GM19023 (cell line): ENCODE measurements at regions not wholly inside any gene's neighbourhood (a gene's known extent, or its start where the extent isn't known, plus 50 kb on each side); places are given as distances from the start of the nearest gene placed in this dataset.

ENCODE experiments used
- ATAC-seq: cut with Tn5 transposase; IDR thresholded peaks from one replicate; pipeline ENCODE4 v1.9.1; 2021; ENCODE audit warnings: mild to moderate bottlenecking, moderate library complexity; ENCODE audit not compliant: unreplicated experiment

DNA sequence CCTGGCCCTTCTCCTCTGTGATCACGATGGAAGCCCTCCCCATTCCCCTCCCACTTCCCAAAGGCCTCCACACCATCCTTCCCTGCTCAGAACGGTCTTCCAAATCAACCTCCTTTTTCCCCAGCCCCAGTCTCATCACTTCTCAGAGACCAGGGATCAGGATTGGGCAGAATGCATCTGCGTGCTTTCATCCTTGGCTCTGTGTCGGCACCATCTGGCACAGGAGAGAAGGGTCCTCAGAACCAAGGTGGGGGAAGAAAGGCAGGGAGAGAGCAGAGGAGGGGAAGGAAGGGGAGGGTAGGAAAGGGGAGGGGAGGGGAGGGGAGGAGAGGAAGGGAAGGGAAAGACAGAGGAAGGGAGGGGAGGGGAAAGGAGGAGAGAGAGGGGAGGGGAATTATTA is 52.4 kb upstream of the FICD start:
- no peak for ATAC-seq

DNA sequence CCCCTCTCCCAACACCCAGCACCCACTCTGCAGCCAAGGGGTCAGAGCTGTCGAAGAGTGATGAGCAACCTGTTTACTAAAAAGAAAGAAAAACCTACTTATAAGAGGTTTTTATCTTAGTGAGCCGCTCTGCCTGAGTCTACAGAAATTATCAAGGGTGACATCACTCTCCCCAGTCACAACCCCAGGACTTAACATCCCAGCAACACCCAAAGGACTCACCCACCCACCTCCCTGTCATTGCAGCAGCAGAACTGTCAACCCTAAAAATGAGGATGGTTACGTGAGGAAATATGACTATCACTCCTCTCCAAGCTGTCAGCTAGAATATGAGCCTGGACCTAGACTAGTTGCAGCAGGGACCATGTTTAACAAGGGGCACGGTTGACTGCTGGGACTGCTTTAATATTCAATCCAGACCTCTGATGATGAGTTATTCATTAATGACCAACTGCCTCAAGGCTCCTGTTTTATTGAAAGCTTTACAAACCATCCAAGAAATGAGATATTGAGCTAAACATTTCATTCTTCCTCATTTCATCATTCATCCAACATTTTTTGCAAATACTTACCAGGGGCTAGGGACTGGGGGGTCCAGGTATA is 53.9 kb upstream of the FICD start:
- ATAC-seq, result no peak

DNA sequence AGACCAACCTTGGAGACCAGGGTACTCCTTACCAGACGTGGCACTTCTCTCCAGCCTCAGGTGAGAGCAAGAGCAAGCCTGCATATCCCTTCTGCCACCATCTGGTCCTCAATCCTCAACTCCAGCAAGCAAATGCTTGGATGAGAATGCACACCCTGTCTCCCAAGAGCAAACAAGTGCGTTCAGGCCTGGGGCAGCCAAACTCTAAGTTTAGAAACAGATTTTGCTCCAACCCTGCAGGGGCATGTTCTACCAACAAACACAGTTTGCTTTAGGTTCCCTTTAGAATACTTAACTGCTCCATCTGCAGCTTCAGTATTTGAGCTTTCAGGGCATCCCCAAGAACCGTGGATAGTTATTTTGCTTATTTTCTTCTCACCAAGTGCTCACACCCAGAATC is 55.9 kb upstream of the FICD start:
- ATAC-seq, result no peak

DNA sequence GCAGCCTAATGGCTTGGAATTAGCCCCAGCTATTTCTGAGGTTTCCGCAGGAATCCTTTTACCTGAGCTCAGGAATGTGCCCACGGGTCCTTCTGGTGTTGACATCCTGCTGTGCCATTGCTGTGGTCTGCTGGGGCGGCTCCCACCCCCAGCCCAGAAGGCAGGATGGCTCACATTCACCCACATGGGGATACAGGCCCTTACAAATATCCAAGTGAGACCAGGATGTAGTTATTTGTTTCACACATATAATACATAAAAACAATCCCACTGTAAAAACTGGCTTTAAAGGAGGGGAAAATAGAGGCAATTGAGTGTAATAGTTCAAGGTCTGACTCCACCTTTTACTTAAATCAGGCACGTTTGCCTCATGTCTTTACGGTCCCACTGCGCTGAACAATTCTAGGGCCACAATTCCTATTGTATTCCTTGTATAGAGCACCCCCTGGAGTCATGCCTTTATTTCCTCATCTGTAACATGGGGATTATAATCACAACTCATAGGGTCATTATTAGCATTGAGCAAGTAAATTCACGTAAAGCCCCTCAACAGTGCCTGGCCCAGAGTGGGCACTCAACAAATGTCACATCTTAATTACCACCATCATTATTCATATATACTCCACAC is 57.2 kb upstream of the FICD start:
- ATAC-seq, result no peak

DNA sequence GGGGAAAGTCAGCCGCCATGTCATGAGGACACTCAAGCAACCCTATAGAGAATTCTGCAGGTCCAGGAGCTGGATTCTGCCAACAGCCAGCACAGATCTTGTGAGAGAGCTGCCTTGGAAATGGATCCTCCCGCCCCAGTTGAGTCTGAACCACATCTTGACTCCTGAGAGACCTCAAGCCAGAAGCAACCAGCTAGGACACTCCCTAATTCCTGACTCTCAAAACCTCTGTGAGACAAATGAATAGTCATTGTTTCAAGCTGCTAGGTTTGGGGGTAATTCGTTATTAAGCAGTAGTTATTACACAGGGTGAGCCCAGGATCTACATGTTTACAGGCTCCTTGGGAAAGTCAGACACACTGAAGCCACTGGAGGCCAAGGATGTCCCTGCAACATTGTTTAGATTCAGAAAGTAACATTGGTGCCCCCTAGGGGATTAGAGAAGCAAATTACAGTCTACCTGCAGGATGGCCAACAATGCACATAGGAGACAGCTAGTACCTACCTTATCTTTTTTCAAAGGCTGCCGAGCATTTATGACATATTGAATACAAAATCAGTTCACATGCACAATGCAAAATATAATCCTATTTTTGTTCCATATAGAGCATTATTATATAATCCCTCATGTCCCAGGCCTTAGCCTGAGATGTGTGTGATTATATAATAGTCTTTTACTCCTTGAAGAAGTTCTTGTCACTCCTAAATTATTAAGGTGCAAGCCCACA is 57.9 kb upstream of the FICD start:
- ATAC-seq, result peak; percentile 57

DNA sequence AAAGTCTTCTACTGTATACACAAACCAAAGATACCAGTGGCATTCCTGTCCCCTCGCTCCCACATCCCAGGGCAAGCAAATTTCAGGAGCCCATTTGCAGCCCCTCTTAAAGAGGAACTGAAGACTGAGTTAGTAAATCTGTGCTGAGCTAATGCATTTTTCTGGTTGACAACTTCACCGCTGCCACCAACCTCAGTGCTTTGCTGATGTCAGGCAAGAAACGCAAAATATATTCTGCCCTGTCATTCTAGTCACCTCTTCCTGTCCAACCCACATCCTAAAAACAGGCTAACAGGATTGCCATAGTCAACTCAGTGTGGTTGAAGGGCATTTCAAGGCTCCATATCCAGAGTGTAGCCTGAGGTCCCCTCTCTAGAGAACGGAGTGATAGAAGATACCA is 59.4 kb upstream of the FICD start:
- no peak for ATAC-seq

DNA sequence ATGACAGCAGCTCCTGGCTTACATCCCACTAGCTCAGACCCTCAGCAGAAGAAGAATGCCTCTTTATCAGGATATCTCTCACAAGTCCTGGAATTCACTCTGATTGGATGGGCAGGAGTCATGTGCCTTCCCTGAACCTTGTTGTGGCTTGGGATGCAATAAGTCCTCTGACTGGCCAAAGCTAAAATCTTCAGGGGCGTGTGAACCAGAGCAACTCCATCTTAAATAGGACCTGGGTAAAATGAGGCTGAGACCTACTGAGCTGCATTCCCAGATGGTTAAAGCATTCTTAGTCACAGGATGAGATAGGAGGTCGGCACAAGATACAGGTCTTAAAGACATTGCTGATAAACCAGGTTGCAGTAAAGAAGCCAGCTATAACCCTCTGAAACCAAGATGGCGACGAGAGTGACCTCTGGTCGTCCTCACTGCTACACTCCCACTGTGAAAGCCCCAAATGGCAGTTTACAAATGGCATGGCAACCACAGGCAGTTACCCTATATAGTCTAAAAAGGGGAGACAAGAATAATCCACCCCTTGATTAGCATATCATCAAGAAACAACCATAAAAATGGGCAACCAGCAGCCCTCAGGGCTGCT is 60.4 kb upstream of the FICD start:
- ATAC-seq, result no peak

DNA sequence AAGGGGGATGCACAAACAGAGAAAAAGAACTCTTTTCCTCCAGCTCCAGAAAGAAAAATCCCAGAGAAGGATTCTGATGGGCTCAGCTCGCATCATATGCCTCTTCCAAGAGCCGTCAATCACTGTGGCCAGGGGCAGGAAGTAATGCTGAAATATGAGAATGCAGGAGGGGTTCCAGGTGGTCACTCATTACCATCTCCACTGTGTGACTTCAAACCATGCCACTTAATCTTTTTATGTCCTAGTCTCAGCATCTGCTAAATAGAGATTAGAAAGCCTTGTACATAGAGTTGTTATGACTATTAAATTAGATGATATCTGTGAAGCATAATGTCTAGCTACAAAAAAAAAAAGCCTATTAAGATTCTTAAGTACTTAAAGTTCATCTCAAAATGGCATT is 65.6 kb upstream of the FICD start:
- ATAC-seq, result no peak

DNA sequence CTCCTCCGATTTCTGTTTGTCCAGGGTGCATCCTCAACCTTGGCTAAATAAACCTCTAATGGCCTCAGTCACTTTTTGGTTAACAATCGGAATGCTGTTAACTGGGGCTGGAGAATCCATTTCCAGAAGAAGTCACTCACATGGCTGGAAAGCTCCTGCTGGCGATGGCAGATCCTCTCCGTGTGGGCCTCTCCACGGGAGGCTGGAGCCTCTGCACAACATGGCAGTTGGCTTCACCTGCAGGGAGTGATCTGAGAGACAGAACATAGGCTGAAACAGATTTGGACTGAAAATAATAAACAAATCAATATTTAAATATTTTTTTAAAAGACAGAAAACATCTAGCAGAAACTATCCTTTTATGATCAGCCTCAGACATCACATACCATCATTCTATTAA is 66.8 kb upstream of the FICD start:
- ATAC-seq, result no peak

DNA sequence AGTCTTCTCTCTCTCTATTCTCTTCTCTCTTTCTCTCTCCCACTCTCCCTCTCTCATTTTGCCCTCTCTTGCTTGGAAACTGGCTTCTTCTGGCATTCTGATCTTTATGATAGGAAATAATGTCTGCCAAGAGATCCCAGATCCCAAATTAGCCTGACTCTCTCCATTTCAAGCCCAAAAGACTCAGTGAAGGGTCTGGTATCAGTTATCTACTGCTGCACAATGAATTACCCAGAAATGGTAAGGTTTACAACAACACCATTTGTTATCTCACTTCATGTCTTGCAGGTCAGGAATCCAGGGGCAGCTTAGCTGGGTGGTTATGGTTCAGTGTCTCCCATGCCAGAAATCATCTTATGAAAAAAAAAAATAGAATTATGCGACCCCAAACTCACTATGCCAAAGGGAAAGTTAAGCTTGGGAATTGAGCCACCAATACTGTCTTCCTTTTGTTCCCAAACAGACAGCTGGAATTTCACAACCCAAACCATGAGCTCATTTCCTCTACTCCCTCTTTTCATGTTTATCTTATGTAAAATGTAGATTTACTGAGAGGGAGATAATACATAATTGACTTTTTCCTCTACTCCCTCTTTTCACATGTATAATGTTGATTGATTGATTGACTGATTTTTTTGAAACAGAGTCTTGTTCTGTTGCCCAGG is 67.8 kb upstream of the FICD start:
- ATAC-seq, result no peak

DNA sequence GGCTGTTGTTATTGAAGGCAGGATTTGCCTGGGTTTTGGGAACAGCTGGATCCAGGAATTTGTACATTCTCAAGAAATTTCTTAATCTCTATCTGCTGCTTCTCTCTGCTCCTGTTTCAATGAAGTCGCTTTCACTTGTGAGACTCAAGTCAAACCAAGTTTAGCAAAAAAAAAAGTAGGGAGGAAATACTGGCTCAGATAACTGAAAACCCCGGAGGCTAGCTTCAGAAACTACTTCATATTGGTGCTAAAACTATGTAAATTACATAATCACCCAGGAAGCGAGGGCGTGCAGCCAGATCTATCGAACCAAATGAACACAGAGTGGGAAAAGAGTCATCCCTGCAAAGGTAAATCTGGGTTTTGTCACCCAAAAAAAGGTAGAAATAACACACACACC is 68.3 kb upstream of the FICD start:
- no peak for ATAC-seq

DNA sequence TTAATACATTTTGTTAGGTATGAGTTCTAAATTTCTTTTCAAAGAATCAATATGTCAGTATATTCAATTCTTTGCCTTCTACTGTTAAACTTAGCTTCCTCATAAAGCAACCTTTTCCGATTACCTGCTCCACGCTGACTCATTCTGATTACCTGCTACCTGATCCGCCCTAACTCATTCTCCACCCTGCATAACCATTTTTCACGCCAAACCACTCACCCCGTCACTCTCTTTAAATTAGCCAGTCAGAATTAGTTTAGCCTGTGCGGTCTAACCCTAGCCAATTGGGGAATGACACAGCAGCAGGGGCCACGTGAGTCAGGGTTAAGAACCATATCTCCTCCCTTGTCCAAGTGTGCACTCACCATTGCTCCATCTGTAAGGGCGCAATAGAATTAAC is 72.2 kb upstream of the FICD start:
- ATAC-seq, result no peak

DNA sequence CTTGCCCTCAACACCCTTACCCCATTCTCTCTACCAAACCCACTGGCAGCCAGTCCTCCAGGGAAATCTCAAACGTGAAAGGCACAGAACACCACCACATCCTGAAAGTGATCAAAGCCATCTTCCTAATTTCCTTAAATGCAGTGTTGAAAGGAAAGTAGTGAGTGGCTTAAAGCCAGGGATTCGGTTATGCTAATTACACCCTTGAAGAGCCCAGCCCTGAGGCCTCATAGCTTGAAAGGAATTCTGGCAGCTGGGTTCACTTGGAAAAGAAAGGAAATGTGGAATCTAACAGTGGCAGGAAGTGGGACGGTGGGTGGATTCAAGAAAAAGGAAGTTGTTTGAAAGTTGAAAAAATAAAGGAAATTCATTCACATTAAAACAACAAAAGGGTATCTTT is 73.0 kb upstream of the FICD start:
- ATAC-seq, result no peak

DNA sequence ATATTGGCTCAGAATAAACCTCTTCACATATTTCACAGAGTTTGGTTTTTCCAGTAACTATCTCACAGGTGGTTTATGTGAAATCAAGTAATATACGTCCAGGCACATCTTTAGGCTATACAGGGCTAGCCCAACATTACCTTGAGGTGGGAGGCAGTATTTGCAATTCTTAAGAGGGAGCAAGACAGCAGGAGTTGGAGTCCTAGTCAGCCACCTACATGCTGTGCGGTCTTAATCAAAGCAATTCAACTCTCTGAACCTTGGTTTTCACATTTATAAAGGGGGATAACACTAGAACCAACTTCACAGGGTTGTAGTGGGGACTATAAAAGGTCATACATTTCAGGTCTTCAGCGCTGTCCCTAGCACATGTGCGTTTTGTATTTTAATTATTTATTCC is 73.5 kb upstream of the FICD start:
- no peak for ATAC-seq

DNA sequence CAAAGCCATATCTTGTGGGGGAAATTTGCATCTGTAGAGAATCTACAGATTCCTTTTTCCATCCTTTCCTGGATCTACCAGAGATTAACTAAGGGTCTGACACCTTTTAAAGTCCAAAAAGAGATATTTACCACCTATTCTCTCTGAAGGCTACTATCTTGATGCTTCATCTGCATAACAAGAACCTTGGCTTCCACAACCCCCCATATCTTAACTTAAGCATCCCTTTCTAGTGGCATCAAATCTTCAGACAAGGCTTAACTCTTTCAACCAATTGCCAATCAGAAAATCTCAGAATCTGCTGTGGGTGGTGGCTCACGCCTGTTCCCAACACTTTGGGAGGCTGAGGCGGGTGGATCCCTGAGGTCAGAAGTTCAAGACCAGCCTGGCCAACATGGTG is 74.3 kb upstream of the FICD start:
- no peak for ATAC-seq

DNA sequence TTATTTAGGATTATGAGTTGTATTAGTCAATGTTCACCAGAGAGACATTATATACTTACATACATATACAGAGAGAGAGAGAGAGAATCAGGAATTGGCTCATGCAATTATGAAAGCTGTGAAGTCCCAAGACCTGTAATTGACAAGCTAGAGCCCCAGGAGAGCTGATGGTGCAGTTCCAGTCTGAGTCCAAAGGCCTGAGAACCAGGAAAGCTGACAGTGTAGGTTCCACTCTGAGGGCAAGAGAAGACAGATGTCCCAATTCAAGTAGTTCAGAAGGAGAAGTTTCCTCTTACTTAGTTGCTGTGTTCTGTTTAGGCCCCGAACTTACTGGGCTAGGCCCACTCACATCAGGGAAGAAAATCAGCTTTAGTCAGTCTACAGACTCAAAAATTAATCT is 76.4 kb upstream of the FICD start:
- ATAC-seq, result no peak

DNA sequence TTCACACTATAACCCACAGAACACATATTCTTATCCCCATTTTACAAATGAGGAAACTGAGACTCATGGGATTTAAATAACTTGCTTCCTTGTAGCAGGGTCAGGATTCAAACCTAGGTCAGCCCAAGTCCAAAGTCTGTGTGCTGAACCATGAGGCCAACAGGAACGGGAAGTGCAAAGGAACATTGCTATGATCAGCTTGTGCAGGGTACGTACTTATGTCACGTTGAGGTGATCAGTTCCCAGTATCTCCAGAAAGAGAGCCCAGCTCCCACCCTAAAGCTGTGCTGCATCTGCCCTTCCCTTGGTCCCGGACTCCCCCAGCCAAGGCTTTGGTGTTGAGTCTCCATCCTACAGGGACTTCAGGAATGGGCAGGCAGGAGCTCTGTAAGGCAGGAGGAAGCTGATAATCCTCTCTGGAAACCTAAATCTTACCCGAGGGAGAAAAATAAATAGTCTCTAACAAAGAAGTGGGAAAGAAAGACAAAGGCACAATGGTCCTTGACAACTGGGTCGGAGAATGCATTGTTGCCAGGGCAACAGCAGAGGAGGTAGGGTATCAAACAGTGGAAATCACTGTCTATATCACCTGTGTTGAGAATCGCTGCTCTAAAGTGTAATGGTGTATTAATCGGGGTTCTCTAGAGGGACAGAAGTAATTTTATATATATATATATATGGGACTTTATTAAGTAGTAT is 82.5 kb upstream of the FICD start:
- no peak for ATAC-seq

DNA sequence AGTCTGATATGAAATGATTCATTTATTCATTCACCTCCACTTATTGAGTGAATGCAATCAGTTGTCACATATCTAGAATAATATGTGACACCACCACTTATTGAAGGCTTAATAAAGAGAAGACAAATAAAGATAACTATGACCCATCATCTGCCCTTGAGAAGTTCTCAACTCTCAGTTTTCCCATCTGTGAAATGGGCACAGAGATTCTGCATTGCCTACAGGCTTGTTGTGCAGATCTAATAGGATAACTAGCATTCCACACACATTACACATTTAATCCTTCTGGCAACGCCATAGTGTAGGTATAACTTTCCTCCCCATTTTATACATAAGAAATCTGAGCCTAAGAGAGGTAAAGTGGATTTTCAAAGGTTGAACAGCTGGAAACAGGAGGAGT is 84.2 kb upstream of the FICD start:
- ATAC-seq, result no peak

DNA sequence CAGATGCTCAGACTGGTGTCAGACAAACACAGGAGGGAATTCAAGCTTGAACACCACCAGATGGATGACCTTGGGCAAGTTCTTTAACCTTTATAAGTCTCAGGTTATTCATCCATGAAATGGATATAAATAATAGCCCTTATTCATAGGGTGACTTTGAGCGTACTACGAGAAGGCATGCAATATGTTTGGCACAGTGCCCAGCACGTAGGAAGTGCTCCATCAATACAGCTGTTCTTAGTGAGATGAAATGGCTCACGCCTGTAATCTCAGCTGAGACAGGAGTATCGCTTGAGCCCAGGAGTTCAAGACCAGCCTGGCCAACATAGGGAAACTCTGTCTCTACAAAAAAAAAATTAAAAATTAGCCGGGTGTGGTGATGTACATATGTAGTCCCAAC is 84.8 kb upstream of the FICD start:
- ATAC-seq, result no peak

DNA sequence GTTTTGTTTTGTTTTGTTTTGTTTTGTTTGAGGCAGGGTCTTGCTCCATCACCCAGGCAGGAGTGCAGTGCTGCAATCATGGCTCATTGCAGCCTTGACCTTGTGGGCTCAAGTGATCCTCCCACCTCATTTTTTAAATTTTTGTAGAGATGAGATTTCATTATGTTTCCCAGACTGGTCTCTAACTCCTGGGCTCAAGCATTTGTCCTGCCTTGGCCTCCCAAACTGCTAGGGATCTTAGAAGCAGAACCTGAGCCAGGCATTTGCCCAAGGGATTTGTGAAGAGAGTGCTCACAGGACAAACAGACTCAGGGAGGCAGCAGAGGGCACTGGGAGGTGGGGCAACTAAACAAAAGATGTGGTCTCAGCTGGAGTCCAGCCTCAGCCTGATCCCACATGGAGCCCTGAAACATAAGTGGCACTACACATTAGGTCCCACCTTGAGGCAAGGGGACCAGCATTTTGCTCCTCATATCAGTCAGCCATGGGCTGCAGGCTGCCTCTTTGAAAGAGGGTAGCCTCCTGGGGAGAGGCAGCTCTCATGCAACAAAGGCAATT is 86.2 kb upstream of the CMKLR1 start:
- no peak for ATAC-seq

DNA sequence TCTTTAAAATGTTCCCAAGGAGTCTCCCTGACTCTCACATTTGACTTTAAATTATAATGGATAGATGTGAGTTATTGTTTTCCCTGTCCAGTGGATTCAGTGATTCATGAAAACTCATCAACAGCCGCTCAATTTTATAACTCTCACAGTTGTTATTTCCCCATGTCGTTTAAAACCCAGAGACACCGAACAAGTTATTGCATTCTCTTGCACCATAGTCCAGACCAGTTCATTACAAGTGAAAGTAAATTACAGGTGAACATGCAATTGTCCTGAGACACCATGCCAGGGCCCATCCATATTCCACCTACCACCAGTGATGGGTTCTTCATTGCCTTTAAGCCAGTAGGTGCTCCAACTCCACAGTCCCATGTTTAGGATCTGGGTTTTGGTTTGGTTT is 85.7 kb upstream of the CMKLR1 start:
- no peak for ATAC-seq
